HG03039 (cell line): ENCODE measurements at regions not wholly inside any gene's neighbourhood (a gene's known extent, or its start where the extent isn't known, plus 50 kb on each side); places are given as distances from the start of the nearest gene placed in this dataset.
"Not testable (repeated sequence)": the region's sequence is repeated elsewhere in the genome, so short reads cannot be mapped to it uniquely, and the experiment has no call there.

Experiments used
- ATAC-seq: cut with Tn5 transposase; IDR thresholded peaks from one replicate; pipeline ENCODE4 v1.9.1; 2021; ENCODE audit warnings: mild to moderate bottlenecking, moderate library complexity; ENCODE audit not compliant: unreplicated experiment

GRCh38 chr19:30066781-30067759 lies 125.0 kb downstream of the URI1 start:
- ATAC-seq: no peak

- ATAC-seq: not testable (repeated sequence)
Observed at GRCh38 chr19:30067956-30068506, 126.0 kb downstream of the URI1 start.

- no peak for ATAC-seq
Observed at GRCh38 chr19:30068528-30069395, 126.7 kb downstream of the URI1 start.

- no peak for ATAC-seq
Observed at GRCh38 chr19:30069535-30070197, 127.6 kb downstream of the URI1 start.

GRCh38 chr19:30070198-30070967 lies 128.3 kb downstream of the URI1 start:
- no peak for ATAC-seq

- ATAC-seq: no peak
Observed at GRCh38 chr19:30070968-30071632, 129.1 kb downstream of the URI1 start.

- no peak for ATAC-seq
Observed at GRCh38 chr19:30071871-30072270, 129.8 kb downstream of the URI1 start.

- no peak for ATAC-seq
Observed at GRCh38 chr19:30073152-30074000, 131.3 kb downstream of the URI1 start.

GRCh38 chr19:30074096-30074495 lies 132.1 kb downstream of the URI1 start:
- ATAC-seq: no peak

GRCh38 chr19:30074741-30075715 lies 133.0 kb downstream of the URI1 start:
- ATAC-seq: no peak

GRCh38 chr19:30076101-30076551 lies 134.1 kb downstream of the URI1 start:
- no peak for ATAC-seq

- no peak for ATAC-seq
Observed at GRCh38 chr19:30076751-30077670, 135.0 kb downstream of the URI1 start.

GRCh38 chr19:30077851-30078355 lies 135.9 kb downstream of the URI1 start:
- ATAC-seq: no peak

GRCh38 chr19:30078381-30078910 lies 136.4 kb downstream of the URI1 start:
- no peak for ATAC-seq

- ATAC-seq: no peak
Observed at GRCh38 chr19:30079200-30079599, 137.2 kb downstream of the URI1 start.

- ATAC-seq: no peak
Observed at GRCh38 chr19:30082168-30082567, 140.1 kb downstream of the URI1 start.
